Brain microvascular endothelial cell (primary cell): ENCODE measurements at regions not wholly inside any gene's neighbourhood (a gene's known extent, or its start where the extent isn't known, plus 50 kb on each side); places are given as distances from the start of the nearest gene placed in this dataset.

Experiments used
- DNase-seq: peaks from one replicate; pipeline ENCODE4 v3.0.0-alpha.2; 2020
- H3K27ac ChIP-seq: fragments of 250-450 bp; sonication (Bioruptor Pico); 2 replicates; pipeline ENCODE4 v1.5.1; 2020; ENCODE audit warnings: mild to moderate bottlenecking, moderate library complexity
- H3K27me3 ChIP-seq: fragments of 250-450 bp; sonication (Bioruptor Pico); replicated peaks from 2 replicates; pipeline ENCODE4 v1.5.1; 2020; ENCODE audit warnings: mild to moderate bottlenecking
- H3K36me3 ChIP-seq: fragments of 250-450 bp; sonication (Bioruptor Pico); replicated peaks from 2 replicates; pipeline ENCODE4 v1.5.1; 2020; ENCODE audit warnings: mild to moderate bottlenecking
- H3K4me3 ChIP-seq: 2 replicates; pipeline ENCODE4 v1.5.1; 2011; ENCODE audit warnings: low read depth, mild to moderate bottlenecking, control low read depth, low read length, moderate library complexity
- CTCF ChIP-seq: IDR thresholded peaks from 2 replicates; pipeline ENCODE4 v1.5.1; 2011; ENCODE audit warnings: low read depth, mild to moderate bottlenecking, moderate library complexity, low read length, control low read depth, inconsistent platforms; ENCODE audit errors: missing control alignments
- in situ Hi-C: cut with HindIII; loops from 2 replicates; pipeline ENCODE4 v1.10.0; 2017; ENCODE audit warnings: low sequenced_read_pairs, low pct_ligation_motif_present

- no peak overlapping the region for H3K4me3 ChIP-seq
- no peaks in the 10 kb centered on the region for H3K36me3 ChIP-seq
- no peaks in the 10 kb centered on the region for H3K27me3 ChIP-seq
- no peak for DNase-seq
- TF ChIP-seq CTCF = no peak
- no peak overlapping the region for H3K27ac ChIP-seq
- in situ Hi-C loops = no loop called here
These were observed 103.3 kb downstream of the C1orf94 start for GRCh38 chr1:34279971-34280370.

GRCh38 chr1:34280509-34280908, 103.8 kb downstream of the C1orf94 start:
- Histone ChIP-seq H3K4me3 (no peak overlapping the region), H3K36me3 (no peaks in the 10 kb centered on the region), H3K27ac (no peak overlapping the region), H3K27me3 (no peaks in the 10 kb centered on the region)
- TF ChIP-seq CTCF = no peak
- DNase-seq = no peak
- in situ Hi-C loops = no loop called here

- TF ChIP-seq CTCF = no peak
- in situ Hi-C loops = no loop called here
- no peaks in the 10 kb centered on the region for H3K36me3 ChIP-seq
- H3K27me3 ChIP-seq = no peaks in the 10 kb centered on the region
- no peak for DNase-seq
- no peak overlapping the region for H3K27ac ChIP-seq
- no peak overlapping the region for H3K4me3 ChIP-seq
These were observed 106.4 kb downstream of the C1orf94 start for GRCh38 chr1:34283142-34283541.

- Histone ChIP-seq H3K27ac (no peak overlapping the region), H3K36me3 (no peaks in the 10 kb centered on the region), H3K27me3 (no peaks in the 10 kb centered on the region), H3K4me3 (no peak overlapping the region)
- in situ Hi-C loops = no loop called here
- no peak for TF ChIP-seq CTCF
- no peak for DNase-seq
These were observed 109.8 kb downstream of the C1orf94 start for GRCh38 chr1:34286511-34286910.

GRCh38 chr1:34290831-34291230, 114.1 kb downstream of the C1orf94 start:
- H3K27ac ChIP-seq = no peak overlapping the region
- in situ Hi-C loops = no loop called here
- DNase-seq = no peak
- no peaks in the 10 kb centered on the region for H3K27me3 ChIP-seq
- H3K4me3 ChIP-seq = no peak overlapping the region
- H3K36me3 ChIP-seq = no peaks in the 10 kb centered on the region
- no peak for TF ChIP-seq CTCF

- TF ChIP-seq CTCF = no peak
- Histone ChIP-seq H3K36me3 (no peaks in the 10 kb centered on the region), H3K27ac (no peak overlapping the region), H3K4me3 (no peak overlapping the region), H3K27me3 (no peaks in the 10 kb centered on the region)
- no peak for DNase-seq
- in situ Hi-C loops = no loop called here
These were observed 115.8 kb downstream of the C1orf94 start for GRCh38 chr1:34292472-34292871.
